IPS DF 4.7 (cell line): ENCODE measurements at regions not wholly inside any gene's neighbourhood (a gene's known extent, or its start where the extent isn't known, plus 50 kb on each side); places are given as distances from the start of the nearest gene placed in this dataset.
A peak's percentile ranks its signal among the peaks of the same experiment; 100 is the strongest.

Source experiments
- DNase-seq: peaks from one replicate; pipeline ENCODE4 v3.0.0-alpha.2; 2013; ENCODE audit warnings: low spot score; ENCODE audit errors: extremely low read depth

DNA sequence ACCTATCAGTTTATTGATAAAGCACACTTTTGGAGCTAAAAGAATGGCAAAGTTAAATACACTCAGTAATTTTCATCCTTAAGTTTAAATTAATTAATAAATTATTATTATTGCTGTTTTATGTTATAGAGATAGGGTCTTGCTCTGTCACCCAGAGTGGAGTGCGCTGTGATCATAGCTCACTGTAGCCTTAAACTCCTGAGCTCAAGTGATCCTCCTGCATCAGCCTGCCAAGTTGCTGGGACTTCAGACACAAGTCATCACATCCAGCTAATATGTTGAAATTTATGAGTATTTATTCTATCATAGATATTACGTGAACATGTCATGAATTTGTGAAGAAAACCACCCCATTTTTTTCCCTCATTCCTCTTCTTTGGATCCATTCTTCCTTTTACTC lies 64.2 kb downstream of the GJA1 start:
- no peak for DNase-seq

DNA sequence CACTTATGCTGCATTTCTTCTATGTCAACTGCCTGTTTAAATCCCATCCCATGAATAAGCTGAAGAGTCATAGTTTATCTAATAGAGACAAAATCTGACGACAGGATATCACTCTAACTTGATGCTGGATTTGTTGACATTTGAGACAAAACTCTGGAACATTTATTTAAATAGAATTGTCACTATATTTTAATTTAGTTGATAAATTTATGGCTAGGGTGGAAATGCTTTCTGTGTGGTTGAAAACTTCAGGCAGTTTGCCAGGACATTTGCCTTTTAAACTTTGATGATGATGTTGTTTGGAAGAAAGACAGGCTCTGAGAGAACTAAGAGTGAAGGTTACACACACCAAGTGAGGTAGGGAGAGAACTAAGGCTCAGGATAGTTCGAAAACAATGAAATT lies 68.1 kb downstream of the GJA1 start:
- DNase-seq, result no peak

DNA sequence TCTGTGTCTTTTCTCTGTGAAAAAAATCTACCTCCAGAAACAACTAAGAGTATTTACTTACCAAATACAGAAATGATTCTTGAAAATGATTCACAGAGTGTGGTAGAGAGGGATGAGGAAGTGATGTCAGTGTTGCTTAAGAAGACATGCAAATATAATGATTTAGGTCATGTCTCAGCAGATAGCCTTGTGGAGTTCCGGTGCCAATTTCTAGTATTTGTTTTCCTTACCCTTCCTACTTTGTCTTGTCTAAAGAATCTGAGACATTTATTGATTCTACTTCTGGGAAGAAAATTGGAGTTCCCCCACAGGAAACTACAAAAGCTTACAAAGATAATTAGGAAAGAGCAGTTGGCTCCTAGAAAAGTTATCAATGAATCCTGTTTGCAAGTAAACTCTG lies 68.8 kb downstream of the GJA1 start:
- DNase-seq, result no peak

DNA sequence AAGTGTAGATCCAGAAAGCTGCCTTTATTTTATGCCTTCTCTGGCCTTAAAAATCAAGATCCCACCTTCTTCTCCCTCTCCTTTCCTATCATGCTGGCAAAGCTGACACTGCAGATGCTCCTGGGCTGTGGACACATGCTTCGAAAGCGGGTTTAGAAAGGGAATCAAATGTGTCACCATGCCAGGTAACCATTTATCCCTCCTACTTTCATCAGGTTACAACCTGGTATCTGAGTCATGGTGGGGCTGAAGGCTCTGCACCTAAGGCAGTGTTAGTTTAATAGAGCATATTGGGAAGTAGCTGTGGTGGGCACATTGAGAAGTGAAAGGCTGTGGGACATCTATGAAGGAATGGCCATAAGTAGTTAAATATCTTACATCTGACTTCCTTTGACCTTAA lies 69.8 kb downstream of the GJA1 start:
- DNase-seq, result no peak

DNA sequence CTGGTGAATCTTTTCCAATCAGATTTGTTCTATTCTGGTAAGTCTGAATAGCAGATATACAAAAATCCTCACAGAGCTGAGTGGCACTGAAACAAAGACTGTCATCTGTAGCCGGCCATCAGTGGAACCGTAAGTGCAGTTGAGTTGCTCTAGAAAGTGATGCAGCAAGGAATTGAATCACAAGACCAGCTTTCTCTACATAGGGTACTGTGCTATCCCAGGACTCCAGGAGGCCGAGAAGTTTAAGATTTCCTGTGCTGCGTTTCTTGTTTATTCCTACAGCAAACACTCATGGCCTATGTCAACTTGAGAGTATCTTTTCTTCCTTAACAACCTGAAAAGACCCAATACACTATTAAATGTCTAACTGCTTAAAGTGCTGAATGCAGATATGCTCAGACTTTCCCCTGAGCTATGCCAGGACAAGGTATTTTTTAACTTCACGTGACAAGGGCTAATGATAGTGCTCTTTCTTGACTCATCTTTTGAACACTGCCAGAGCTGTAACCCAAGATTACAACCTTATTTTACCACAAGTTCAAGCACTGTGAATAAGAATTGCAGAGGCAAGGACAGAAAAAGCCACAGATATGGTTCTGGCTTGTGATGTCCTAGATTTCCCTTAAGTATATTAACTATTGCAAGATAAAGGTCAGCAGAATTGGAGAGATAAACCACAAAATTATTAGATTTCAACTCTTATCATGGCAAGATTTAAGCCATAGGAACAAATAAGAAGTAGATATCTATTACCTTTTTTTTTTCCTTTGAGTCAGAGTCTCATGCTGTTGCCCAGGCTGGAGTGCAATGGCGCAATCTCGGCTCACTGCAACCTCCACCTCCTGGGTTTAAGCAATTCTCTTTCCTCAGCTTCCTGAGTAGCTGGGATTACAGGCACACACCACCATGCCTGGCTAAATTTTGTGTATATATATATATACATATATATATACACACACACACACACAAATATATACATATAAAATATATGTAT lies 71.6 kb downstream of the GJA1 start:
- DNase-seq, result no peak

DNA sequence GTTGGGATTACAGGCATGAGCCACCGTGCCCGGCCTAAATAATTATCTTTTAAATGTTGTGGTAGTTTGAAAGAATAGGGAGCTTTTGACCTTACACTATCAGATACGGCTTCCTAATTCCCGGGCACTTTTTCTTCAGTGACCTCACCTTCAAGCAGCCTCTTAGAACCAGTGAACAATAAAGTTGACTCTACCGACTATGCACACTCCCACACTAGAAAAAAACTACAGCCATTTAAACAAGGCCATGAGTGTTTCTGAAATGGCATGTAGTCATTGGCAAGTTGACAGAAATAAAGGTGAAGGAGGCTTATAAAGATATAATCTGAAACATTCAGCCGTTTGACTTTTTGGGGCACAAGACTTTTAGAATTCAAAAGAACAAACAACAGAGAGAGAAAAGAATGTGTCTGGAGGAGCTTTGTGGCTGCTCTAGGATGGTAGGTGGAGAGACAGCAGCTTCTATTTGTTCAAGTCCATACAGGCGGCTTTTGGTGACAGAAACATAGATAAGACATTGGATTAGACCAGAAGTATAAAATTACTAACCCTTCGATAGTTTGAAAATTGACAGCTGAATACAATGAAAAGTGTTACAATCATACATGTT lies 75.2 kb downstream of the GJA1 start:
- no peak for DNase-seq

DNA sequence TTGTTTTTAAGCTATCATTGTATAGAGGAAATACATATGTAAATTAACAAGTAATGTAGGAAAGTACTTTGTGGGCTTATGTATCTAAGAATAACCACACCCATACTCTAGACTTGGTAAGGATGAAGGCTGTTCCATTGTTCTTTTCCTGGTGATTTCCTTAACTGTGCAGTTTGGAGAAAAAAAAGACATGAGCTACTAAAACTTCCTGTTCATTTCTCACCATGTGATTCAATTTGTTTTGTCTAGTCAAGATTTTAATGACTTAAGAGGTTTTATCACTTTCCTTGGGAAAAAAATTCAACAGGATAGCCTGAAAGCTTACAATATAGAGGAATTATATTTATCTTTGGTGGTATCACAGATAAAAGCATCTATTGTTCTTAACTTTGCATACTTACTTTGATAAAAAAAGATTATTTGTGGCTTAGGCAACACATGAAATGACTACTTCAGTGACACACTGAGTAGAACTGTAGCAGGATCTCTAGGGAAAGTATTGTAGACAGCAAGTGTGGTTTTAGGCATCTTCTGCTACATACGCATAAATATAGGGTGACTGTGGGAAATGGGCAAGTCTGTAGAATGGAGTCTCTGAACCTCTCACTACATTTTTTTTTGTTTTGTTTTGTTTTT lies 80.3 kb downstream of the GJA1 start:
- no peak for DNase-seq

DNA sequence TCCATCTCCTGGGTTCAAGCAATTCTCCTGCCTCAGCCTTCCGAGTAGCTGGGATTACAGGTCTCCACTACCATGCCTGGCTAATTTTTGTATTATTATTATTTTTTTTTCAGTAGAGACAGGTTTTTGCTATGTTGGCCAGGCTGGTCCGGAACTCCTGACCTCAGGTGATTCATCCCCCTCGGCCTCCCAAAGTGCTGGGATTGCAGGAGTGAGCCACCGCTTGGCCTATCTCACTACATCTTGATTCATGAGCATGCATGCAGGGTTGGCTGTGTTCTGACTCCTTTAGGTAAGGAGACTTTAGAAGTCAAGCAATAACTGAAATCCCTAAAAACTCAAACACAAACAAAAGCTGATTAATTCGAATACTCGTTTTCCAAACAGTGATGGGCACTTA lies 80.9 kb downstream of the GJA1 start:
- DNase-seq, result no peak

DNA sequence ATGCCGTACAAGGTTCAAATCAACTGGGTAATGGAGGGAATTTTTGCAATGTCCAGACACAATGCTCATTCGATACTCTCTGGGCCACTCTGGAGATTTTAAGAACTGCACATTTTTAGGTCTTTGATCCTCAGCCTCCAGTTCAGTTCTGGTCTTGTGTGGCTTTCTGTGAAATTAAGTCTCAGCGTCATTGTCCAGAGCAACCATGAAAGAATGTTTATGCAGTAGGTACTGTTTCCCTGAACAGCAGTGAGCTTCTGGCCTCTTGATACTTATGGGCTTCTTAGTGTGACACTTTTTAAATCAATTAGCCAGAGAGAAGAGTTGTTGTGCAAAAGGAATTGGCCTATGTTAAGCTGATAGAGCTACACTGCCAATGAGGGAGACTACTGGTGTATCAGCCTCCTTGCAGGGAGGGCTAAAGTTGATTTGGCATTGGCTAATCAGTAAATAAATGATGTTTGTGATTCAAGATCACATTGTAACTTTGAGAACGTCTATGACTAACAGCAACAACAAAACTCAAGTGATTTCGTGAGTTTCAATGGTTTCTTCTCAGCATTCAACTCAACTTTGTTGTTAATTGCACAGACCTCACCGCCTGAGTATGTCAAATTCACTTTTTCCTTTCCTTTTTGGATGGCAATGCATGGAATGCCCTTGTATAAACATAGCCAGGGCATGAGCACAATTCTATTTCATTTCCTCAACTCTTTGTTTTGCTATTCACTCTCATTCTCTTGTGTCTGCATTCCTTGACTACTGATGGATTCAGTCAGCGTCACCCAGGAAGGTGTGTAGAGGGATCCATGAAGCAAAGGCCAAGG lies 85.1 kb downstream of the GJA1 start:
- peak; percentile 28 for DNase-seq

DNA sequence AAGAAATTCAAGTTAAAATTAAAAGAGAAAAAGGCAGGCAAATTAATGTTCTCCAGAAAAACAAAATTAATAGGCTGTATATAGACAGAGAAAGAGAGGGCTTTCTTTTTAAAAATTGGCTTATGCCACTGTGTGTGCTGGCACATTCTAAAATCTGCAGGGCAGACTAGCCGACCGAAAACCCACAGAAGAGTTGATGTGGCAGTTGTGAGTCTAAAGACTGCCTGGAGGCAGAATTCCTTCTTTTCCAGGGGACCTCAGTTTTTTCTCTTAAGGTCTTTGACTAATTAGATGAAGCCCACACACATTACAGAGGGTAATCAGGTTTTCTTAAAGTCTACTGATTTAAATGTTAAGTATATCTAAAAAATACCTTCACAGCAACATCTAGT lies 85.7 kb downstream of the GJA1 start:
- no peak for DNase-seq

DNA sequence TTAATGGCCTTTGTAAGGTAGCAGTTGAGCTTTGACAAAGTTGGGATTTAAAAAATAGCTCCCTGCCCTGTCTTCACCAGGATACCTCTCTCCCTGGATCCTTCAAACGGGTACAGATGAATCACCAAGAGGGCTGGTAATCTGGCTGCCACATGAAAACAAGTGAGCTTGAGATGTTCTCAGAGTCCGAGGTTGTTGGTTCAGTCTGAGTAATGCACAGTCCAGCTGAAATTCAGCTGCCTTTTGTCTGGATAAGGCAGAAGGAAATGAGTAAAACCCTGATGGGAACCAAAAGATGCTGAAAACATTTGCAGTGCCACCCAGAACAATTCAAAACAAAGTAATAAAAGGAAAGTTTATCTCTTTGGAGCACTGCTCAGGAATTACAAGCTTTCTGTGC lies 86.8 kb downstream of the GJA1 start:
- no peak for DNase-seq

DNA sequence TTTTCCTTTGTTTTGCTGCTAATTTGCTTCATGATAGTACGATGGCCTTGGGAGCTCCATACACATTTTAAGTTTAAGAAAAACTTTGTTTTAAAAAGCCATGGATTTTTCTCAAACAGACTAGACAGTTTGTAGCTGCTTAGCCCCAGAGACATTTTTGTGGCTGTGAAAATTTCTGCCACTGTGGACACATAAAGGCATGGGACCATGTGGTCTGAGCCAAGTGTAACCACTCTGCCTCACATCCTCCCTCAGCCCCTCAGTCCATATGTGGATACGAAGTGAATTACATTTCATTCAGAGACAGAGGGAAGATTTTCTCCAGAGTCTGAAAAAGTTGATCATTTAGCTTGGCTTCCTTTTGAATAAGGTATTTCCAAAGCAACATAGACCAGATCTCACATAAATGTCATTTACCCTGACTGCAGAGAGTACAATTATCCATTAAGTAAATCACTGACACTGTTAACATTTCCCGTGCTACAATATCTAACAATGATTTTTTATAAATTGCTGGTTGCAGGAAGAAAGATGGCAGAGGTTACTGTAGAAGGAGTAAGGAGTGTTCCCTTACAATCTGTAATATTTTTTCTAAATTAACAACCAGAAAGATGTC lies 87.4 kb downstream of the GJA1 start:
- no peak for DNase-seq

DNA sequence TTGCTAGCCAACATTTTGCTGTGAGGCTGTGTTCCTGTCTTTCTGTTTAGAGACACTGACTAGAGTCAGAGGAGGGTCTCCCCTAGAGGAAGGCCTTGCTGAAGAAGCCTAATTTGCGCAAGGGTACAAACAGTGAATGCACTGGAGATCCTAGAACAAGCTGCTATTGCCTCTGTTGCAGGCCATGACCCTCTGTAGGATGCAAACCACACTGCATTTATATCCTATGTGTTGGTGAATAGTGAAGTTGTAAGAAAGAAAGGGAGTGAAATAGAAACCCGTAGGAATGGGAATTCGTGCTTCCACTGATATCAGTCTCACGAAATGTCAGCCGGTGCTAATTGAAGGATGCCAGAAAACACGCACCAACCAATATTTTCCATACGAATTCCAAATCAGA lies 88.2 kb downstream of the GJA1 start:
- no peak for DNase-seq

DNA sequence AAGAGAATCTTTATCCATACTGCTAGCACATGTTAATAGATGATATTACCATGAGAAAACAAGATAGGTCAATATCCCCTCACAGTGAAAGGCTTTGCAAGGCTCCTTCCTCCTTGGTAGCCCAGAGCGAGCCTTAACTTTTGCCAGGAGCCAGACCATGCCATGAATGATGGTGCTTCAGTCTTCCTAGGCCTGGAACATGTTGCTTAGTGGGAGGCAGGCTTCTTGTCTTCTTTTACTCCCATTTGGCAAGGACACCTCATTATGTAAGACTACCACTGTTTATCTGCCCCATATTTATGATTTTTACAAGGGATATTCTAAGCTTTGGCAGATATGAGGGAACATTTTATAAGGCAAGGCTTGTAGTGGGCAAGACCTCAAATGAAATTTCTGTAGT lies 90.8 kb downstream of the GJA1 start:
- no peak for DNase-seq

DNA sequence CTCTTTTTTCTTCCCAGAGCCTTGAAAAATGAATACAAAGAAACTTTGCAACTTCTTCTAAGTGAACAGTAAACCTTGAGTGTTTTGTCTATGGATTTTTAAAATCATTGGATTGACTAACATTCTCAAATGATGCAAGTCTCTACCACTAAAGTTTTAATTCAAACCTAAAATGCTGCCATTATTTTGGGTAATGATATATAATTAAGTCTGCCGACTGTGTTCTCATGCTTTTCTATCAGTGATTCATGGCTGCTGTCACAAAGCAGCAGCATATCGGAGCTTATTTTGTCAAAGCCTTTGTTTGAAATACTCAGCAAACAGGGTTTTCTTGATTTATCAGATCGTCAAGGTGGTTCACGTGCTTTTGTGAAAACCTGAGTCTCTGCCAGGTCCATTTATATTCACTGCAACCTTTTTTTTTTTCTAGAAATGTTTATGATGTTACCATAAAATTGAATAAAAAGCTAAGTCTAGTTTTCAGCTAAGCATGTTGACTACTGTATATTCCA lies 96.3 kb downstream of the GJA1 start:
- DNase-seq, result no peak

DNA sequence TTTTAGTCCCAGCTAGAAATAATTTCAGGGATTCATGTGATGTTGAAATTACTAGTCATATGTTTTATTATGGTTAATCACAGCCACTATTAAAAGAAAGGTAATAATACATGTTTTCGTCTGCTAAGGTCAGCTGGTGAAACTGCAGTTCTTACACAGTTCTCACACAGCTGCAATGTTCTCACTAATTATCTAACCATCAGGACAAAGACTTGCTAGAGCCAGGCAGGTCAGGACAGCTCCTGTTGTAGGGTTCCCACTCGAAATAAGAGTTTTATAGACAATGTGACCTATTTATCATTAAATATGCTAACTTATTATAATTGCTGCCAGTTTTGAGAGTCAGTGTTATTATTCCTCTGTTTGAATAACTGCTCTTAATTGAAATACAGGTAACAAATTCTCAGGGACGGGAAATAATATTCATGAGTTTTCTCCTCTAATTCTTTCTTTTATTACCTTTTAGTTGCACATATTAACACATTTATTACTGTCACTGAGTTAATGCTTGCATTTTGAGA lies 97.9 kb downstream of the GJA1 start:
- no peak for DNase-seq

DNA sequence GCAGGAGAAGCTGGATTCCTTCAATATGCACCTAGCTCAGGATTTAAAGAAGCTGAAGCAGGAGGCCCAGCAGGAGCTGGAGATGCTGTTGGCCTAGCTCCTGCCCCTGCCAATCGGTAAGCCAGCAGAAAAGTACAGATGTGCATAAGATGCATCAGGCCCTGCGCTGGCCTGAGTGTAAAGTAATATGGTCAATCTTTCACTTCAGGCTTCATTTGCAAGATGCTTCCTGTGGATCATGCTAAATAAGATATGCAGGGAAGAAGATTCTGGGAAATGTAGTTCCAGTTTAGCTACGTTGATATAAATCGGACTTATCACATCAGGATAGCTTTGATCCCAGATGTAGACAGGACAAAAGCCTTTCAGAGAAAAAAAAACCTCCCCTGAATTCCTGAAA lies 100.3 kb downstream of the GJA1 start:
- DNase-seq, result no peak

DNA sequence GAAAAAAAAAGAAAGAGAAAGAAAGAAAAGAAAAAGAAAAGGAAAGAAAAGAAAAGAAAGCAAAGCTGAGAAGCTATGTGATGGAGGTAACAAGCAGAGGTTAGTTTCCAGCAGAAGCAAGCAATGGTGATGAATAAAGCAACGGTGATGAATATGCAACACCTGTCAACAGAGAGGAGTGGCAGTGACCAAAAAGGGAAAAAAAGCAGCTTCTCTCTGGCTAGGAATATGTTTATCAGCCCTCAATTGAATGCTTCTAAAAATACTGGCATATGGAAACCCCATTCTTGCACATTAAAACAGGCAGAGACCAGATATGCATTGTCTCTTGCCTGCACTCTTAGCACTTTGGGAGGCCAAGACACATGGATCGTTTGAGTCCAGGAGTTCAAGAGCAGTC lies 100.9 kb downstream of the GJA1 start:
- DNase-seq, result no peak

DNA sequence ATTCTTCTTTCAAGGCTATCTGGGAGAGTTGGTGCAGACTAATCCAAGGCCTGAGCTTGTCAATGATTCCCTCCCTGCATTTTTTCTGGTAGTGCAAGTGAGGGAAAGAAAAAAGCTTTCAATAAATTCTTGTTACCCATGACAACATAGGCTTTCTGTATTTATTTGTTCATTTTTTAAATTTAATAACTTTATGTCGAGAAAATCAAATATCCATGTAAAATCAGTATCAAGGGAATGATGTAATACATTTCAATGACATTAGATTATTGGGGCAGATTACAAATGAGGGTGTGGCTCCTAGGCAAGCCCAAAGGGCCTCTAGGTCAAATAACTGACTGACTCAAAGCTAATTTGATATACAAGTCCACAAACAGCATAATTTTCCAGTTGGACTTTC lies 104.0 kb downstream of the GJA1 start:
- DNase-seq, result no peak

DNA sequence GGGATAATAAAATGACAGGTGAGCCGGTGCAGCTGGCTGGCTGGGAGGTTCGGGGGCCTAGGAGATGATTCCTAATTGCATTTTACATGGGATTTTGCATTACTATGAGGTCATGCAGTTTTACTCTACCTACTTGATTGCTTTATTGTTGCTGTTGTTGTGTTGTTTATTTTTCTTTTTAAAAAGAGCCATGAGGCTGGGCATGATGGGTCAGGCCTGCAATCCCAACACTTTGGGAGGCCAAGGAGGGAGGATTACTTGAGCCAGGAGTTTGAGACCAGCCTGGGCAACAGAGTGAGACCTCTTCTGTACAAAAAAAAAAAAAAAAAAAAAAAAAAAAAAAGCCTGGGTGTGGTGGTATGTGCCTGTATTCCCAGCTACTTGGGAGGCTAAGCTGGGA lies 104.8 kb downstream of the GJA1 start:
- no peak for DNase-seq

DNA sequence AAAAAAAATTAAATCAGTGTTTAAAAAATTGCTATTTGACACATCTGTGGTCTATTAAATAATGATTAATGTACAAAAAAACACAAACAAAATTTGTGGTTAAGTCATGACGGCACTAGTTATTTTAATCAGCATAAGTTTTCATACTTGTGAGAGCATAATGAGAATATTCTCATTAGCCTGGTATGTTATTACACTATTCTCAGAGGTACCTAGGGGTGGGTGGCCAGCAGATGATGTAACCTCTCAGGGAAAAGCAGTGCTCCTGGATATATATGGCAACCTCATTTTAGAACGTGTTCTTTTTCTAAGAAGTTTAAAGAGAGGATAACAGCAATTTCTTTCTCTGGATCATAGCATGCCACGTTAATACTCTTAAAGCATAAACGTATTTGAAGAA lies 109.2 kb downstream of the GJA1 start:
- no peak for DNase-seq
